ENCODE measurements at regions not wholly inside any gene's neighbourhood (a gene's known extent, or its start where the extent isn't known, plus 50 kb on each side); places are given as distances from the start of the nearest gene placed in this dataset.
"Not testable (repeated sequence)": the region's sequence is repeated elsewhere in the genome, so short reads cannot be mapped to it uniquely, and the experiment has no call there.

GRCh38 chr9:135271425-135271824, 184.0 kb downstream of the OLFM1 start:
- DNase-seq: no peak

GRCh38 chr9:135272608-135273007, 185.1 kb downstream of the OLFM1 start:
- DNase-seq: no peak

GRCh38 chr9:135273008-135273407, 185.5 kb downstream of the OLFM1 start:
- DNase-seq: no peak

DNA sequence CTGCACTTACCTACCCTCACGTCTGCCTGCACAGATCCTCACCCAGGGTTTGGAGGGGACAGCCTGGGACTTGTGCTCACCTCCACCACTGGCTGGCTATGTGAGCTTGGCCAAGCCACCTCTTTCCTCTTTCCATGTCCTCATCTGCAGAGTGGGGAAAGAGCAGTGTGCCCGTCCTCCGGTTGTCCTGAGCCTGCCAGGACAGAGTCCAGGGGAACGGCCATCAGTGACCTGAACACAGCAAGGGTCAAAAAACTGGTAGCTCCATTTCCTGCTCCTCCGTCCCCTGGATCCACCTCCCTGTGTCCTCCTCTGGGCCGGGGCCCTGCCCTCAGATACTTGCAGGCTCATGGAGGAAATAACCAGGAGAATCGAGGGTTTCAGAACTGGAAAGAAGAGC, 187.7 kb downstream of the OLFM1 start:
- no peak for DNase-seq

- peak in 47 of 58 donors; percentile 12 to 72 (median 42) for DNase-seq
These were observed 188.3 kb downstream of the OLFM1 start for GRCh38 chr9:135275571-135276289.

DNA sequence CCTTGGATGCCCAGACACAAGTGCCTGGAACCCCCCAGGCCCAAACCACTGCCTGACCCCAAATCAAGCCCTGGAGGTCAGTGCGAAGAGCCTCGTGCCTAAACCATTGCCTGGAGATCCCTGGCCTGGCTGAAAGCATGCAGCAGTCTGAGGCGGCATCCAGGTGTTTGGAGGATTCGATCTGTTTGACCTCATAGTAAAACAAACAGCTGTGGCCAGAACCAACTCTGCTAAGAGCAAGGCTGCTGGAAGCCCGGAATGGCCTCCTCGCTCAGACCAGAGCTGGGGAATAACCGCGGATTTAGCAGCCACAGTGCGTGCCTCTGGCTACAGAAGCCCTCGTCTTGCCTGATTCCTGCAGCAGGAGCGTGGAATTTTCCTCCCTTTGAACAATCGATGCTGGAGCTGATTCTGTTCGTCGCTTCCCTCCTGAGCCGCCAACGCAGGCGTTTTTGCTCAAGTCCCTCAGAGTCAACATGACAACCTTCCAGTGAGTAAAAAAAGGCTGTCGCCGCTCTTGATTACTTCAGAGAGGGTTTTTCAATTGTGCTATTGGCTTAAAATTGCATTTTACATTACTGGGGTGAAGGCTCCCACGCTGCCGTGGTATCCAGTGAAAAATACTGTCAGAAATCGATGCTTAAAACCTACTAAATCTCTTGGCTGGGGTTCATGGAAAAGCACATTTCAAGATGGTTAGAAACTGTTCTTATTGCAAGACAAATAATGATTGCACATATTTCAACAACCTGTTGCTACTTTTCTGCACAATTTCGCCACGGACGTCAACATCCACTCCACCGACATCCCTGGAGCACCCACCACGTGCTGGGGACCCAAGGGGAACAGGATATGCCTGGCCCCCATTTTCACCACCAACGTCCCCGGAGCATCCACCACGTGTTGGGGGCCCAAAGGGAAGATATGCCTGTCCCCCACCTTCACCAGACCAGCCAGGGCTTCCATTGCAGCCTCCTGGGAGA, 190.0 kb downstream of the OLFM1 start:
- peak in 30 of 58 donors; percentile 8 to 76 (median 33) for DNase-seq

GRCh38 chr9:135278586-135278985, 191.1 kb downstream of the OLFM1 start:
- no peak for DNase-seq

- no peak for DNase-seq
These were observed 191.9 kb downstream of the OLFM1 start for GRCh38 chr9:135279385-135279784.

DNA sequence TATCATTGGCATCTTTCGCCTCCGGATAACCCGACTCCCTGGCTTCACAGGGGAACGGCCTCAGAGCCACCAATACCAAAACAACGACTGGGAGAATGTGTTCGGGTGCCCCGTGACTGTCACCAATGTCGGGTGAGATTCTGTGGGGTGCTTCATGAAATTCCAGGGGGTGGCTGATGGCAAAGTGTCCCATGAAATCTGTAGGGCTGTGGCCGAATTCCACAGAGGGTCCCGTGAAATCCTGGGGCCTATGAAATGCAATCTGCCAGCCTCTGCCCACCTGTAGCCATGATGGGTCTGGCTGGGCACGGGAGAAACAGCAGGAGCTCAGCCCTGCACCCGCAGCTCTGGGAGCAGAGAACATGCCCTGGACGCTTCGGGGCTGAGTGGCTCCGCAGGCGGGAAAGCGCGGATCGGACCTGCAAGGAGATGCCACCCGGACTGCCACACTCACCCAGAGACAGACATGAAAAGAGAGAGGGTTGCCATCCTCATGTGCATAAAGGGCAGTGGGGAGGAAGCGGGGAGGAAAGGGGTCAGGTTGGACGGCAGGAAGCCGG, 192.4 kb downstream of the OLFM1 start:
- DNase-seq: no peak

- DNase-seq: no peak
These were observed 193.2 kb downstream of the OLFM1 start for GRCh38 chr9:135280666-135281065.

GRCh38 chr9:135281151-135281550, 193.7 kb downstream of the OLFM1 start:
- no peak for DNase-seq

GRCh38 chr9:135281791-135282737, 194.6 kb downstream of the OLFM1 start:
- peak in 56 of 58 donors; percentile 18 to 87 (median 63) for DNase-seq

DNA sequence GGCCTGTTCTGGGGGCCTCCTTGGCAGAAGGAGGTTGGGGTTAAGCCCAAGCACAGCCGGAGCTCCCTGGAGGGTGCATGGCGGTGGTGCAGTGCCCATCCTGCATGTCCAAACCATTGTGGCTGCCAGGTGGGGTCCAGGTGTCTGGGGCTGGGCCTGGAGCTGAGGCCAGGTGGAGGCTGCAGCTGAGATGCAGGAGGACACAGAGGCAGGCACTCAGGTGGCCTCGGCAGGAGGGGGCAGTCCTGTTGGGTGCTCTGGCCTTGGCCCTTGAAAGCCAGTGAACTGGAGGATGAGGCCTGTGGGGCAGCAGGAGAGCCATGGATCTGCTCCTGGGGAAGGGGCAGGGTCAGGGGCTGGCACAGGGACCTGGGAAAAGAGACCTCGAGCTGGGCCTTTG, 195.3 kb downstream of the OLFM1 start:
- no peak for DNase-seq

- DNase-seq: no peak
These were observed 195.9 kb upstream of the PPP1R26 start for GRCh38 chr9:135283671-135284070.

DNA sequence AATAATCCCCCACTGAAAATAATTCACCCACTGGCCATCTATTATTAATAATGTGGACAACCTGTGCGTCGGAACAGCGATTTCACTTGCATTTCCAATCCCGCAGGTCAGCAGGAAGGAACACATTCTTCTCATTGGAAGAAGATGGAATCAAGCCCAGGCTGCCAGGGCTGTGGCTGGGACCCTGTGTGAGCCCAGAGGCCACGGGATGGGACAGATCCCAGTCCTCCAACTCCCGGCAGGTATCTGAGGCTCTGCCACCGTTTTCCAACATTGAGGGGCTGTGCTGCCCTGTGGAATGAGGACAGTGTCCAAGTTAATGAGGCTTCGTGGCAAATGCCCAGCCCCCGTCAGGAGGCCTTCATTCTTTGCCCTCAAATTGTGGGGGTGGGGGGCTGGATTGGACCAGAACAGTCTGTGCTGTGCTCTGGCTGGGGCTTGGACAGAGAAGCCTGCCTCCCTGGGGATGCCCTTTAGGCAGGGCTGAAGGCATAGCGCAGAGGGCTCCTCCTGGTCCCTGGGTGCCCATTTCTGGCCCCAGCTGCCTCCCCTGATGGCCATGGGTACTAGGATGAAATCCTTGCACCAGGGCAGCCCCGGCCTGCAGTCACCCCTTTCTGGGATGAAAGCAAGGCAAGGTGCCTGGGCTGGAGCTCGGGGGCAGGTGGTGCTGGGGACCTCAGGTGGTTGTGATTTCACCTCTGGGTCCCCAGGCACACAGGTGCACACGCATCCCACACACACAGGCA, 195.0 kb upstream of the PPP1R26 start:
- DNase-seq: no peak

GRCh38 chr9:135286187-135286925, 193.2 kb upstream of the PPP1R26 start:
- not testable (repeated sequence) for DNase-seq

- DNase-seq: no peak
These were observed 192.6 kb upstream of the PPP1R26 start for GRCh38 chr9:135286961-135287360.

- no peak for DNase-seq
These were observed 192.0 kb upstream of the PPP1R26 start for GRCh38 chr9:135287627-135288026.

GRCh38 chr9:135288054-135288453, 191.5 kb upstream of the PPP1R26 start:
- DNase-seq: no peak
